GM23338 (cell line): ENCODE measurements at regions not wholly inside any gene's neighbourhood (a gene's known extent, or its start where the extent isn't known, plus 50 kb on each side); places are given as distances from the start of the nearest gene placed in this dataset.

ENCODE experiments used
- CREB1 ChIP-seq: fragments of 250-450 bp; sonication (Bioruptor Pico); IDR thresholded peaks from 2 replicates; pipeline ENCODE4 v1.5.0; 2020; ENCODE audit warnings: low read depth, mild to moderate bottlenecking, moderate library complexity
- CTCF ChIP-seq, 2 experiments: fragments of 200-600 bp in 1 of 2; sonication (generic) in 1 of 2; conservative IDR thresholded peaks; 2 replicates each; pipeline versions ENCODE4 v1.5.1 to v1.6.1; 2016 to 2017; ENCODE audit warnings: antibody characterized with exemption in 2 of 2, low read depth in 2 of 2, mild to moderate bottlenecking in 2 of 2, moderate library complexity in 1 of 2
- EZH2 ChIP-seq: fragments of 200-600 bp; sonication (generic); IDR thresholded peaks from one replicate; pipeline ENCODE4 v1.8.0; 2017; ENCODE audit warnings: antibody characterized with exemption, mild to moderate bottlenecking, low read depth; ENCODE audit not compliant: unreplicated experiment
- EZH2phosphoT487 ChIP-seq: fragments of 200-600 bp; sonication (generic); IDR thresholded peaks from one replicate; pipeline ENCODE4 v1.8.1; 2018; ENCODE audit warnings: antibody characterized with exemption; ENCODE audit not compliant: unreplicated experiment
- JUNB ChIP-seq: IDR thresholded peaks from one replicate; pipeline ENCODE4 v1.6.1; 2016; ENCODE audit warnings: antibody characterized with exemption; ENCODE audit not compliant: unreplicated experiment
- POLR2AphosphoS5 ChIP-seq: IDR thresholded peaks from 2 replicates; pipeline ENCODE4 v1.6.1; 2016; ENCODE audit warnings: antibody characterized with exemption, low read depth
- REST ChIP-seq: IDR thresholded peaks from one replicate; pipeline ENCODE4 v1.6.1; 2018; ENCODE audit warnings: antibody characterized with exemption; ENCODE audit not compliant: unreplicated experiment
- ZNF114 ChIP-seq: fragments of 250-450 bp; sonication (Bioruptor Pico); IDR thresholded peaks from 2 replicates; pipeline ENCODE4 v1.5.0; 2020; ENCODE audit warnings: mild to moderate bottlenecking, moderate library complexity
- ZNF331 ChIP-seq: fragments of 250-450 bp; sonication (Bioruptor Pico); IDR thresholded peaks from 2 replicates; pipeline ENCODE4 v1.5.0; 2020; ENCODE audit warnings: low read depth, mild to moderate bottlenecking, moderate library complexity

GRCh38 chr3:80771085-80771484 lies 990.4 kb downstream of the GBE1 start:
- no peak for TF ChIP-seq EZH2
- TF ChIP-seq CTCF (conservative IDR thresholded peaks at IDR 0.05; ENCODE audit: low read depth in 2 of 2): no peak
- no peak for TF ChIP-seq POLR2AphosphoS5
- no peak for TF ChIP-seq ZNF114 (CRISPR knock-in tag)
- no peak for TF ChIP-seq JUNB
- no peak for TF ChIP-seq EZH2phosphoT487
- TF ChIP-seq CREB1: no peak
- no peak for TF ChIP-seq REST
- no peak for TF ChIP-seq ZNF331
